ENCODE measurements at regions not wholly inside any gene's neighbourhood (a gene's known extent, or its start where the extent isn't known, plus 50 kb on each side); places are given as distances from the start of the nearest gene placed in this dataset.
A peak's percentile ranks its signal among the peaks of the same experiment; 100 is the strongest.

DNA sequence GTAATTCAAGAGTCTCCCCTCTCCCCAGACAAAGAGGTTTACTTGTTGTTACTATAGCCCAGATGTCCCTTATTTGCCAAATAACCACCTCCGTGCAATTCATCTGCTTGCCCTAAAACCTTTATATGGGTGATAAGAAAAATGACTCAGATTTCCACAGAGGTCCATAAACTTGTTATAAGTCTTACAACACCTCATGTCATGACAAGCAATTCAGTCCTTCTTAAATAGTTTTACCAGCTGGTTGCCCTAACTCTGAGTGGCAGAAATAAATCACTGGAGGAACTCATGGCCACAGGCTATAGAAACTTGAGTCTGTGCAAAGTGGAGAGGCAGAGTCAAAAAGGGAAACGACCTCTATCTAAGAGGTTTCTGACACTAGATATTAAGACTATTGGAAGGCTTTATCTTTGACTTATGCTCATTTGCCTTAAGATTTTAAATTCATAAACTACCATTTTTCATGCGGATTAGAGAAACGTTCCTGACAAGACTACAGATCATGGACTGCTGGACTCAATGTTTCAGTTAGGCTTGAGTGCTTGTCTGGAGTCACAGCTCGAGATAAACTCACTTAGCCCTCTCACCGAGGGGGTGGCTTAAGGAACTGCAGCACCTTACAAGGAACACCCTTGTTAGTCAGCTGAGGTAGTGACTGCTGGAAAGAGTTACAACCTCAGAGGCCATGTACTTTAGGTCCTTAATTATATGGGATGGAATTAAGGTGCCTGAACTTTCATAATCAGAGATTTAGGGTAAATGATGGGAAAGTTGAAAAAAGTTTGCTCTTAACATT is 662.5 kb upstream of the USP24 start:
- Histone ChIP-seq H3K79me2 (ENCODE audit: insufficient read depth) (no peaks in the 10 kb centered on the region), H2AFZ (no peak overlapping the region), H3K9me2 (ENCODE audit: insufficient read depth) (no peaks in the 10 kb centered on the region), H3K4me2 (ENCODE audit: unreplicated experiment) (no peak overlapping the region), H3K36me3 (ENCODE audit: low read depth) (no peaks in the 10 kb centered on the region), H3K9ac (no peak overlapping the region), H4K20me1 (ENCODE audit: insufficient read depth) (no peaks in the 10 kb centered on the region), H3F3A (ENCODE audit: insufficient read depth) (no peaks in the 10 kb centered on the region), H3K9me3 (ENCODE audit: low read depth) (no peaks in the 10 kb centered on the region), H3K4me3 (no peak overlapping the region), H3K27me3 (replicated peaks; ENCODE audit: insufficient read depth) (no peaks in the 10 kb centered on the region), H3K27ac (no peak overlapping the region), H3K4me1 (ENCODE audit: insufficient read depth) (no peaks in the 10 kb centered on the region)
- WGBS, 2 experiments (ENCODE audit: low coverage in 1 of 2, low lambda C conversion rate in 2 of 2, missing lambda C conversion rate in 2 of 2) = 82 to 83% methylated on average over 6 of the region's 6 CpGs
- in situ Hi-C loops (cut with MboI) = no loop called here
- no peak for DNase-seq
- TF ChIP-seq EZH2phosphoT487 (IDR thresholded peaks at IDR 0.05; ENCODE audit: insufficient read depth, low read depth) (no peak), EZH2 (IDR thresholded peaks at IDR 0.05; ENCODE audit: insufficient read depth, poor library complexity, severe bottlenecking) (no peak)

DNA sequence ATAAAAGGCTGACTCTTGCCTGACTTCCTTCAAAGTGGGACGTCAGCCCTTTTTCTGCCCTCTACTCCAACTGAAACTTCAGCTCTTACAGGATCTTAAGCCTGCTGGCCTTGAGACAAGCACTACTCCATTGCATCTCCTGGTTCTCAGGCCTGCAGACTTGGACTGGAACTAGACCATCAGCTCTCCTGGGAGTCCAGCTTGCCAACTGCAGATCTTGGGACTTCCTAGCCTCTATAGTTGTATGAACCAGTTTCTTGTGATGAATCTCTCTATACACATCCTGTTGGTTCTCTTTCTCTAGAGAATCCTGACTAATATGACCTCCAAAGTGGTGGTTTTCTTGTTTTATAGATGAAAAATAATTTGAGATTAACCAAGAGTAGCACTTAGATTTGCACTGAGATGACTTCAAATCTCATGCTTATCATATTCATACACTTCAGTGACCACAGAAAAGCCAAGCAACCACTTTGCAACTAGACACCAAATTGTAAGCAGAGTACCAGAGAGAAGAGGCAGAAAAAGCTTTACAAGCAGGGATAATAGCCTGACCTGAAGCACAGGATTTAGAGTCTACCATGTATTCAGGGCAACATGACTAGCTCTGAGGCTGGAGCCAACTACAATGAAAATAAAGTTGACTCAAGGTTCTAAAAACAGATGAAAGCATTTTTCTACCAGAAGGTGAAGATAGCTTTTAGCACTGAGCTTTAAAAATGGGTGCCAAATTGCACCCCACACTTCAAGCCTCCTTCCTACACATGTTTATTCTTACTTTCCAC is 661.3 kb upstream of the USP24 start:
- Histone ChIP-seq H3K9me3 (ENCODE audit: low read depth) (no peaks in the 10 kb centered on the region), H3K27me3 (replicated peaks; ENCODE audit: insufficient read depth) (no peaks in the 10 kb centered on the region), H3K4me3 (no peak overlapping the region), H3K79me2 (ENCODE audit: insufficient read depth) (no peaks in the 10 kb centered on the region), H3K27ac (no peak overlapping the region), H3K4me2 (ENCODE audit: unreplicated experiment) (no peak overlapping the region), H3K4me1 (ENCODE audit: insufficient read depth) (no peaks in the 10 kb centered on the region), H3F3A (ENCODE audit: insufficient read depth) (no peaks in the 10 kb centered on the region), H4K20me1 (ENCODE audit: insufficient read depth) (no peaks in the 10 kb centered on the region), H2AFZ (no peak overlapping the region), H3K9ac (no peak overlapping the region), H3K9me2 (ENCODE audit: insufficient read depth) (no peaks in the 10 kb centered on the region), H3K36me3 (ENCODE audit: low read depth) (no peaks in the 10 kb centered on the region)
- TF ChIP-seq EZH2 (IDR thresholded peaks at IDR 0.05; ENCODE audit: insufficient read depth, poor library complexity, severe bottlenecking) (no peak), EZH2phosphoT487 (IDR thresholded peaks at IDR 0.05; ENCODE audit: insufficient read depth, low read depth) (no peak)
- DNase-seq = no peak
- in situ Hi-C loops (cut with MboI) = no loop called here
- WGBS, 2 experiments (ENCODE audit: low coverage in 1 of 2, low lambda C conversion rate in 2 of 2, missing lambda C conversion rate in 2 of 2) = 93 to 96% methylated on average over 1 of the region's 1 CpG

DNA sequence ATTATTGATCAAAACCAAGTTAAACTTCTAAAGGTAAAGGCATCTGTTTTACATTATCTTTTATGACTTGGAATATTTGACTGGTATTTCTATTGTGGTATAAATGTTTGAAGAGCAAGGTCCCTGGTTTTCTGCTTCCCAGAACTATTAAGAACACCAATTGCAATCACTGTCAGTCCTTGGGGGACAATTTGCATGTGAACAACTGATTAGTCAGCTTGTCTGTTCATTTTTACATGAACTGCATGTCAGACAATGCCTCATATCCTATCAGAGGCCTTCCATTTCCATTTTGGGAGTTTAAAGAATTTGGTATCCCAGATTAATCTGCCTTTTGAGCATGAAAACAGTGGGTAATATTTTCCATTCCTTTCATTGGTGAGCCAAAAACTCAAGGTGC is 654.9 kb upstream of the USP24 start:
- Histone ChIP-seq H4K20me1 (ENCODE audit: insufficient read depth) (no peaks in the 10 kb centered on the region), H3K79me2 (ENCODE audit: insufficient read depth) (no peaks in the 10 kb centered on the region), H3K4me3 (no peak overlapping the region), H3K4me2 (ENCODE audit: unreplicated experiment) (no peak overlapping the region), H3F3A (ENCODE audit: insufficient read depth) (peaks cover 16% of the 10 kb centered on the region; the same call in 1 of the 2 replicates), H2AFZ (no peak overlapping the region), H3K27me3 (replicated peaks; ENCODE audit: insufficient read depth) (no peaks in the 10 kb centered on the region), H3K9me3 (ENCODE audit: low read depth) (no peaks in the 10 kb centered on the region), H3K36me3 (ENCODE audit: low read depth) (no peaks in the 10 kb centered on the region), H3K4me1 (ENCODE audit: insufficient read depth) (0 out of 2 replicates have a peak, but pooled peaks cover 6% of the 10 kb centered on the region), H3K27ac (no peak overlapping the region), H3K9ac (no peak overlapping the region), H3K9me2 (ENCODE audit: insufficient read depth) (no peaks in the 10 kb centered on the region)
- peak; percentile 36 for DNase-seq
- no peak for TF ChIP-seq EZH2 (IDR thresholded peaks at IDR 0.05; ENCODE audit: insufficient read depth, poor library complexity, severe bottlenecking)
- TF ChIP-seq EZH2phosphoT487 (IDR thresholded peaks at IDR 0.05; ENCODE audit: insufficient read depth, low read depth) = no peak
- in situ Hi-C loops (cut with MboI) = no loop called here

DNA sequence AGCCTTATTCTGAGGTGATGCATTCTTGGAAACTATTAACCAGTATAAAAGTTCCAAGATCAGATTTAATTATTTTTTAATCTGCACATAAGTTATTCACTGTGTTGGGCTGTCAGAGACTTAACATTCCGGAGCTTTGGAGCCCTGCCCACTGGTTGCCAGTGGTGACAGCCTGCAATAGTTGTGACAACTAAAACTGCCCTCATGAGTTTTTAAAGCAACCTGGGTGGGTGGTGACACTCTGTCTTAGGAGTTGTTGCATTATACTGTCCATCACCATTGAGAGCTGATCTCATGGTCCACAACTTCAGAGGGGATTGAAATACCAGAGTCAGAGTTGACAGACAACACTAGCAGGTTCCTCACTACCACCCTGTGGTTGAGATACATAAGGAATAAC is 653.9 kb upstream of the USP24 start:
- peak; percentile 15 for DNase-seq
- WGBS, 2 experiments (ENCODE audit: low coverage in 1 of 2, low lambda C conversion rate in 2 of 2, missing lambda C conversion rate in 2 of 2) = 25 to 35% methylated on average over 1 of the region's 1 CpG
- no peak for TF ChIP-seq EZH2phosphoT487 (IDR thresholded peaks at IDR 0.05; ENCODE audit: insufficient read depth, low read depth)
- no peak for TF ChIP-seq EZH2 (IDR thresholded peaks at IDR 0.05; ENCODE audit: insufficient read depth, poor library complexity, severe bottlenecking)
- Histone ChIP-seq H3K36me3 (ENCODE audit: low read depth) (no peaks in the 10 kb centered on the region), H3K4me1 (ENCODE audit: insufficient read depth) (0 out of 2 replicates have a peak, but pooled peaks cover 6% of the 10 kb centered on the region), H2AFZ (no peak overlapping the region), H3K27ac (no peak overlapping the region), H4K20me1 (ENCODE audit: insufficient read depth) (no peaks in the 10 kb centered on the region), H3K4me2 (ENCODE audit: unreplicated experiment) (no peak overlapping the region), H3K9me2 (ENCODE audit: insufficient read depth) (no peaks in the 10 kb centered on the region), H3K79me2 (ENCODE audit: insufficient read depth) (no peaks in the 10 kb centered on the region), H3K27me3 (replicated peaks; ENCODE audit: insufficient read depth) (no peaks in the 10 kb centered on the region), H3K9ac (no peak overlapping the region), H3F3A (ENCODE audit: insufficient read depth) (peaks cover 16% of the 10 kb centered on the region; the same call in 1 of the 2 replicates), H3K9me3 (ENCODE audit: low read depth) (no peaks in the 10 kb centered on the region), H3K4me3 (no peak overlapping the region)
- in situ Hi-C loops (cut with MboI) = no loop called here
